Activated CD4-positive, alpha-beta T cell treated with anti-CD3 and anti-CD28 coated beads, Interleukin-2, amount 10 ng/mL, durations not matched to agents 7 days and 5 days (primary cell): ENCODE measurements at regions not wholly inside any gene's neighbourhood (a gene's known extent, or its start where the extent isn't known, plus 50 kb on each side); places are given as distances from the start of the nearest gene placed in this dataset.

Experiments
- CTCF ChIA-PET: fragments of 350-600 bp; sonication (Branson Sonifier 250); formaldehyde crosslinking; loops from one replicate; lab custom pipeline; 2021; ENCODE audit warnings: antibody characterized with exemption; lab: Charles Lee
- POLR2A ChIA-PET: fragments of 350-600 bp; sonication (Branson Sonifier 250); formaldehyde crosslinking; loops from one replicate; lab custom pipeline; 2021; ENCODE audit warnings: antibody characterized with exemption; lab: Charles Lee
- DNase-seq: peaks from one replicate; pipeline ENCODE4 v3.0.0-alpha.2; 2020
- H3K27ac Mint-ChIP-seq: one replicate; pipeline ENCODE4 v1.8.0; 2021; ENCODE audit warnings: mild to moderate bottlenecking, moderate library complexity, mixed read lengths
- H3K27me3 Mint-ChIP-seq: one replicate; pipeline ENCODE4 v1.8.0; 2021; ENCODE audit warnings: mixed read lengths
- H3K36me3 Mint-ChIP-seq: one replicate; pipeline ENCODE4 v1.8.0; 2021; ENCODE audit warnings: low read depth, mixed read lengths
- H3K4me1 Mint-ChIP-seq: one replicate; pipeline ENCODE4 v1.8.0; 2021; ENCODE audit warnings: mixed read lengths
- H3K4me3 Mint-ChIP-seq: one replicate; pipeline ENCODE4 v1.8.0; 2021; ENCODE audit warnings: mild to moderate bottlenecking, moderate library complexity, mixed read lengths
- H3K9me3 Mint-ChIP-seq: one replicate; pipeline ENCODE4 v1.8.0; 2021; ENCODE audit warnings: mixed read lengths

DNA sequence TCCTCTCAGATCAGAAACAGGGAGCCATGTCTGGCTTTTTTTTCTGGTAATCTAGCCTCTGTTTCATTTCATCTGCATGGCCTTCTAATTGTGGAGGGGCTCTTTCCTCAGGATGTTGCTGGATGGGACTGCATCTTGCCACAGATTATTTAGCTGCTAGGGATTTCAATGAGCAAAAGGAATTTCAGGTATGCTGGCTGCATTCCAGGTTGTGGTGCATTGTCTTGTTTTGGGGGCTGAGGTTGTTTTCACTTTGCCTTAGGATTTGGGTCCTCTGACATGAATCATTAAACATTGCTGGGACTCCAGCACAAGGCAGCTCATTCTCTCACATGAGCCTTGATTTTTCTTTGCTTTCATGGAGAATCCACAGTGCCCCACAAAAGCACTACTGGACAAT is 789.3 kb upstream of the TSPY4 start:
- Mint-ChIP-seq H3K4me3 (no peak overlapping the region), H3K9me3 (no peaks in the 10 kb centered on the region)
- CTCF ChIA-PET = no interaction called here

DNA sequence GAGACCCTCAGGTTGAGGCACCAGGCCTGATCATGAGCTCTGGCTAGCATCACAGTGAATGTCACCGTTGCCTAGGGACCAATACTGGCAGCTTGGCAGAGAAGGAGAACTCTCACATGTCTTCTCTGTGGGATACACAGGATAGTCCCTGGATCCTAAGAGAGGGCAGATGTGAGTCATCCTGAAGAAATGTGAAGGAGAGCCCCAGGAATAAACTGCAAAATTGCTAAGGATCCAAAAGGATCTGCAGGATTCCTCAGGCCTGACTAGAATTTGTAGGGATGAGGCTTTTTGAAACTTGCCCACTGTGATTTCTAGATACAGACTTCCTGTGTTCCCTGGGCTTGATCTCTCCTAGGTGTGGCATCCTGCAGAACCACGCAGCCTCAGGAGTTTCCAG is 785.9 kb upstream of the TSPY4 start:
- H3K36me3 Mint-ChIP-seq = no peaks in the 10 kb centered on the region
- no peak overlapping the region for H3K27ac Mint-ChIP-seq
- CTCF ChIA-PET = no interaction called here
- H3K4me3 Mint-ChIP-seq = no peak overlapping the region
- no peaks in the 10 kb centered on the region for H3K4me1 Mint-ChIP-seq
- DNase-seq = no peak
- H3K27me3 Mint-ChIP-seq = no peaks in the 10 kb centered on the region
- POLR2A ChIA-PET = no interaction called here
- no peaks in the 10 kb centered on the region for H3K9me3 Mint-ChIP-seq

More for the DNA sequence above, 789.3 kb upstream of the TSPY4 start:
- no peaks in the 10 kb centered on the region for H3K4me1 Mint-ChIP-seq
- DNase-seq = no peak
- H3K27me3 Mint-ChIP-seq = no peaks in the 10 kb centered on the region
- no peak overlapping the region for H3K27ac Mint-ChIP-seq
- POLR2A ChIA-PET = no interaction called here
- no peaks in the 10 kb centered on the region for H3K36me3 Mint-ChIP-seq

DNA sequence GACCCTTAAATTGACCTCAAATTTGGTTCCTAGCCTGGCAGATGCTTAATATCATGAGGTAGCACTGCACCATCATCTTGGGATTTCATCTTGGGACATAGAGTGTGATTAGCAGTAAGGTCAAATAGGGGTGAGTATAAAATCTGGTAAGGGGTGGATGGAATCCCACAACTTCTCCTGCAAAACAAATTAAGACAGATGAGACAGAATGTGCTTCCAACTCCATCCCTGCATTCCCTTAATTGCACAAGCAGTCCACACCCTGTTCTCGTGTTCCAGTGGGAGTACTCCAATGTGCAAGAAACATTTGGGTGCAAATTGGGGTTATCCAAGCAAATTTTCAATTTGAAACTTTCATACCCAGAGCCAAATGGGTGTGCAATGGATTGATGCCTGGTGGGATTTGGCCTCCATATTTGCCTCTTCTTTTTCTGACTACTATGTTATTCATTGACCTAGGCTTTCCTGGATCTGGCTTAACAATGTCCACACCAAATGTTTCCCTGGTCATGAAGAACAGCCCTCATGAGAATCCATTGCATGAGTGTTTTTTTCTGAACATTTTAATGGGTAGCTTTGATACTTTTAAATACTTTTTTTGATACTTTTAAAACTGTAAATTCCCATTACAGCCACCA is 785.0 kb upstream of the TSPY4 start:
- Mint-ChIP-seq H3K4me3 (no peak overlapping the region), H3K27ac (no peak overlapping the region), H3K27me3 (no peaks in the 10 kb centered on the region), H3K9me3 (no peaks in the 10 kb centered on the region), H3K36me3 (no peaks in the 10 kb centered on the region), H3K4me1 (no peaks in the 10 kb centered on the region)
- no peak for DNase-seq
- POLR2A ChIA-PET = no interaction called here
- CTCF ChIA-PET = no interaction called here

DNA sequence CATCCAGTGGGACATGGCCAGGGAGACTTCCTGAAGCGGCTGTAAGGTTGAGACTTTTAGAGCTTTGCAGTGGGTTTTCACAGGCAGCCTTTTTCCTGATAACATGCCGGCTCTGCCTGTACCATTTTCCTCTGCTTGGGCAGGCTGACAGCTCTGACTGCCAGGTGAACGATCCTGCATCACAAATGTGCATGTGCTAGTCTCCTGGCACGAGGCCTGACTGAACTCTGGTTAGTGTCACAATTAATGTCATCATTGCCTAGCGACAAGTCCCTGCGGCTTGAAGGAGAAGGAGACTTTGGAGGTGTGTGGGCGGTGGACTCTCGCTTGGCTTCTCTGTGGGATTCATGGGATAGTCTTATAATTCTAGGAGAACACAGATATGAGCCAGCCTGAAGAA is 783.6 kb upstream of the TSPY4 start:
- no peak for DNase-seq
- Mint-ChIP-seq H3K4me1 (no peaks in the 10 kb centered on the region), H3K27ac (no peak overlapping the region), H3K4me3 (no peak overlapping the region), H3K27me3 (no peaks in the 10 kb centered on the region), H3K36me3 (no peaks in the 10 kb centered on the region), H3K9me3 (no peaks in the 10 kb centered on the region)
- POLR2A ChIA-PET = no interaction called here
- CTCF ChIA-PET = no interaction called here

DNA sequence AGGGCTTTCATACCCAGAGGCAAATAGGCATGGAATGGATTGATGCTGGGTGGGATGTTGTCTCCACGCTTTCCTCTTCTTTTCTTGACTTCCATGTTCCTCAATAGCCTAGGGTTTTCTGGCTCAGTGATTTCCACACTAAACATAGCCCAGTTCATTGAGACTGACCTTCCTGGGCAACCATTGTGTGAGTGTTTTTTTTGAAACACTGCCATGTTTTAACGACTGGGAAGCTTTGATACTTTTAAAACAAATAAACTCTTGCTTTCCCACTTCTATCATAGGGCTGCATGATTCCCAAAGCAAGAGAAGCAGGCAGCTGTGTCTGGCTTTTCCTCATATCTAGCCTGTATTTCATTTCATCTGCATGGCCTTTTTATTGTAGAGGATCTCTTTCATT is 775.9 kb upstream of the TSPY4 start:
- DNase-seq = no peak
- H3K9me3 Mint-ChIP-seq = no peaks in the 10 kb centered on the region
- no peaks in the 10 kb centered on the region for H3K27me3 Mint-ChIP-seq
- H3K4me1 Mint-ChIP-seq = no peaks in the 10 kb centered on the region
- no peak overlapping the region for H3K27ac Mint-ChIP-seq
- POLR2A ChIA-PET = no interaction called here
- CTCF ChIA-PET = no interaction called here
- no peaks in the 10 kb centered on the region for H3K36me3 Mint-ChIP-seq
- no peak overlapping the region for H3K4me3 Mint-ChIP-seq

DNA sequence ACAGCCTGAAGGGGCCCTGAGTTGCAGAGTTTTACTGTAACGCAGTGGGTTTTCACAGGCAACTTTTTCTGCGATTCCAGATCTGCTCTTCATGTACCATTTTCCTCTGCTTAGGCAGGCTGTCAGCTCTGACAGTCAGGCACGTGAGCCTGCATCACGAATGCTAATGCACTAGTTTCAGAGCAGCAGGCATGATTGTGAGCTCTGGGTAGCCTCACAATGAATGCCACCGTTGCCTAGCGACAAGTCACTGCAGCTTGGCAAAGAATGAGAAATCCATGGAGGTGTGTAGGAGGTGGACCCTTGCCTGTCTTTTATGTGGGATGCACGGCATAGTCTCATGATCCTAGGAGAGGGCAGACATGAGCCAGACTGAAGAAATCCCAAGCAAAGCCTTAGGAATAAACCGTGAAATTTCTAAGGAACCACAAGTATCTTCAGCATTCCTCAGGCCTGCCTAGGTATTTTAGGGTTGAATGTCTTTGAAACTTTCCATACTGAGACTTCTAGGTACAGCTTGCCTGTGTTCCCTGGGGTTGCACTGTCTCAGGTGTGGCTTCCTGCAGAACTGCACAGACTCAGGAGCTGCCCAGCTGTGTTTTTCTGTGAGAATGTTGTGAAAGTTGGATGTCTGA is 774.7 kb upstream of the TSPY4 start:
- CTCF ChIA-PET = no interaction called here
- H3K27me3 Mint-ChIP-seq = no peaks in the 10 kb centered on the region
- H3K9me3 Mint-ChIP-seq = no peaks in the 10 kb centered on the region
- H3K4me1 Mint-ChIP-seq = no peaks in the 10 kb centered on the region
- DNase-seq = no peak
- H3K27ac Mint-ChIP-seq = no peak overlapping the region
- POLR2A ChIA-PET = no interaction called here
- no peaks in the 10 kb centered on the region for H3K36me3 Mint-ChIP-seq
- H3K4me3 Mint-ChIP-seq = no peak overlapping the region

DNA sequence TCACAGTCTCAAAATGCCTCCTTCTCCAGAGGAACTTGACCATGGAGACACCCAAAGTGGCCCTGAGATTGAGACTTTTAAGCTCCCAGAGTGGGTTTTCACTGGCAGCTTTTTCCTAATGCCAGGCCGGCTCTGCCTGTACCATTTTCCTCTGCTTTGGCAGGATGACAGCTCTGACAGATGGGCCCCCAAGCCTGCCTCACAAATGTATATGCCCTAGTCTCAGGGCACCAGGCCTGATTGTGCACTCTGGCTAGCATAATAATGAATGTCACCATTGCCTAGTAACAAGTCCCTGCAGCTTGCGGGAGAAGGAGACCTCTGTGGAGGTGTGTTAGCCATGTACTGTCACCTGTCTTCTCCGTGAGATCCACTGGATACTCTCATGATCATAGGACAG is 772.8 kb upstream of the TSPY4 start:
- Mint-ChIP-seq H3K4me3 (no peak overlapping the region), H3K27me3 (no peaks in the 10 kb centered on the region), H3K9me3 (no peaks in the 10 kb centered on the region), H3K27ac (no peak overlapping the region), H3K4me1 (no peaks in the 10 kb centered on the region), H3K36me3 (no peaks in the 10 kb centered on the region)
- POLR2A ChIA-PET = no interaction called here
- CTCF ChIA-PET = no interaction called here
- no peak for DNase-seq

DNA sequence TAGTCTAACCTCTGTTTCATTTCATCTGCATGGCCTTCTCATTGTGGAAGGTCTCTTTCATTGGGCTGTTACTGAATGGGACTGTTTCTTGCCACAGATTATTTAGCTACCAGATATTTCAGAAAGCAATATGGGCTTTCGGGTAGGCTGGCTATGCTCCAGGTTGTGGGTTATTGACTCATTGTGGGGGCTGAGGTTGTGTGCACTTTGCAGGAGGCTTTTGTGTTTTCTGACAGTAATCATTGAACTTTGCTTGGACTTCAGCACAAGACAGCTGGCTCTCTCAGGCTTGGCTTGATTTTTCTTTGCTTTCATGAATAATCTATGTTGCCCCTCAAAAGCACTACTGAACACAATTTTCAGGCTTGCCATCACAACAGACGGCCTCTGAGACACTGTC is 771.1 kb upstream of the TSPY4 start:
- no peak overlapping the region for H3K27ac Mint-ChIP-seq
- no peaks in the 10 kb centered on the region for H3K27me3 Mint-ChIP-seq
- no peak overlapping the region for H3K4me3 Mint-ChIP-seq
- DNase-seq = no peak
- ChIA-PET CTCF (no interaction called here), POLR2A (no interaction called here)
- H3K9me3 Mint-ChIP-seq = no peaks in the 10 kb centered on the region
- H3K36me3 Mint-ChIP-seq = no peaks in the 10 kb centered on the region
- no peaks in the 10 kb centered on the region for H3K4me1 Mint-ChIP-seq

DNA sequence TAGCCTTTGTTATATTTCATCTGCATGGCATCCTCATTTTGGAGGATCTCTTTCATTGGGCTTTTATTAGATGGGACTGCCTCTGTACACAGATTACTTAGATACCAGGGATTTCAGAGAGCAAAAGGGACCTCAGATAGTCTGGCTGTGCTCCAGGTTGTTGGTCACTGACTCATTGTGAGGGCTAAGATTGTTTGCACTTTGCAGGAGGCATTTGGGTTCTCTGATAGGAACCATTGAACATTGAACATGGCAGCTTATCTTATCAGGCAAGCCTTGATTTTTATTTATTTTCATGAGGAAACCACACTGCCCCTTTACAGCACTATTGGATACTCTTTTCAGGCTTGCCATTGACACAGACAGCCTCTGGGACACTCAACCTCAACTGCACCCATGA is 766.9 kb upstream of the TSPY4 start:
- H3K4me1 Mint-ChIP-seq = no peaks in the 10 kb centered on the region
- no peaks in the 10 kb centered on the region for H3K27me3 Mint-ChIP-seq
- H3K36me3 Mint-ChIP-seq = no peaks in the 10 kb centered on the region
- DNase-seq = no peak
- POLR2A ChIA-PET = no interaction called here
- CTCF ChIA-PET = no interaction called here
- no peaks in the 10 kb centered on the region for H3K9me3 Mint-ChIP-seq
- H3K4me3 Mint-ChIP-seq = no peak overlapping the region
- H3K27ac Mint-ChIP-seq = no peak overlapping the region

DNA sequence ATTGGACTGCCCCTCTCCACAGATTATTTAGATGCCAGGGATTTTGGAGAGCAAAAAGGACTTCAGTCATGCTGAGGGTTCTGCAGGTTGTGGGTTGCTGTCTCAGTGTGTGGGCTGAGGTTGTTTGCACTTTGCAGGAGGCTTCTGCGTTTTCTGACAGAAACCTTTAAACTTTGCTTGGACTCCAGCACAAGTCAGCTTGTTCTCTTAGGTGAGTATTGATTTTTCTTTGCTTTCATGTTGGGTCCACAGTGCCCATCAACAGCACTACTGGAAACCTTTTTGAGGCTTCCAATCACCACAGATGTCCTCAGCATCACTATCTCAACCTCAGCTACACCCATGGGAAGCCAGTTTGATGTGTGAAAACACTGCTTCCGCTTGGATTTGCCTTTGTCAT is 764.3 kb upstream of the TSPY4 start:
- Mint-ChIP-seq H3K4me1 (no peaks in the 10 kb centered on the region), H3K36me3 (no peaks in the 10 kb centered on the region), H3K27me3 (no peaks in the 10 kb centered on the region), H3K9me3 (no peaks in the 10 kb centered on the region), H3K27ac (no peak overlapping the region), H3K4me3 (no peak overlapping the region)
- no peak for DNase-seq
- CTCF ChIA-PET = no interaction called here
- POLR2A ChIA-PET = no interaction called here

DNA sequence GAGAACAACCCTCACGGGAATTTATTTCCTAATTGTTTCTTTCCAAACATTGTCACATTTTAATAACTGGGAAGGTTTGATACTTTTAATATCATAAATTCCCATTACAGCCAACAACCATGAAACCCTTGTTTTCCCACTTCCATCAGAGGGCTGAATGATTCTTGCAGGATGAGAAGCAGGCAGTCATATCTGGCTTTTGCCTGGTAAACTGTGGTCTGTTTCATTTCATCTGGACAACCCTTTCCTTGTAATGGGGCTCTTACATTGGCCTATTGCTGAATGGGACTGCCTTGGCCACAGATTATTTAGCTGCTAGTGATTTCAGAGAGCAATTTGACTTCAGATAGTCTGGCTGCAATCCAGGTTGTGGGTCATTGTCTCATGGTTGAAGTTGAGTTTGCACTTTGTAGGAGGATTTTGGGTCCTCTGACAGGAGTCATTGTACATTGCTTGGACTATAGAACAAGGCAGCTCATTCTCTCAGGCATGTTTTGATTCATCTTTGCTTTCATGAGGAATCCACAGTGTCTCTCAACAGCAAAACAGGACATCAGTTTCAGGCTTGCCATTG is 754.9 kb upstream of the TSPY4 start:
- Mint-ChIP-seq H3K27ac (no peak overlapping the region), H3K4me3 (no peak overlapping the region), H3K27me3 (no peaks in the 10 kb centered on the region), H3K4me1 (no peaks in the 10 kb centered on the region), H3K36me3 (no peaks in the 10 kb centered on the region), H3K9me3 (no peaks in the 10 kb centered on the region)
- POLR2A ChIA-PET = no interaction called here
- no peak for DNase-seq
- CTCF ChIA-PET = no interaction called here

DNA sequence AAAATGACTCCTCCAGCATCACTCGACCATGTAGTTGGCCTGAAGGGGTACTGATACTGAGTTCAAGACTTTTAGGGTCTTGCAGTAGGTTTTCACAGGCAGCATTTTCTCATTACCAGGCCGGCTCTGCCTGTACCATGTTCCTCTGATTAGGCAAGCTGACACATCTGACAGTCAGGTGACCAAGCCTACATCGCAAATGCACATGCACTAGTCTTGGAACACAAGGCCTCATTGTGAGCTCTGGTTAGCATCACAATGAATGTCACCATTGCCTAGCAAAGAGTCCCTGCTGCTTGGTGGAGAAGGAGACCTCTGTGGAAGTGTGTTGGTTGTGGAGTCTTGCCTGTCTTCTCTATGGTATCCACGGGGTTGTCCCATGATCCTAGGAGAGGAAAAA is 754.1 kb upstream of the TSPY4 start:
- Mint-ChIP-seq H3K27me3 (no peaks in the 10 kb centered on the region), H3K4me1 (no peaks in the 10 kb centered on the region), H3K9me3 (no peaks in the 10 kb centered on the region), H3K36me3 (no peaks in the 10 kb centered on the region), H3K4me3 (no peak overlapping the region), H3K27ac (no peak overlapping the region)
- ChIA-PET POLR2A (no interaction called here), CTCF (no interaction called here)
- no peak for DNase-seq

DNA sequence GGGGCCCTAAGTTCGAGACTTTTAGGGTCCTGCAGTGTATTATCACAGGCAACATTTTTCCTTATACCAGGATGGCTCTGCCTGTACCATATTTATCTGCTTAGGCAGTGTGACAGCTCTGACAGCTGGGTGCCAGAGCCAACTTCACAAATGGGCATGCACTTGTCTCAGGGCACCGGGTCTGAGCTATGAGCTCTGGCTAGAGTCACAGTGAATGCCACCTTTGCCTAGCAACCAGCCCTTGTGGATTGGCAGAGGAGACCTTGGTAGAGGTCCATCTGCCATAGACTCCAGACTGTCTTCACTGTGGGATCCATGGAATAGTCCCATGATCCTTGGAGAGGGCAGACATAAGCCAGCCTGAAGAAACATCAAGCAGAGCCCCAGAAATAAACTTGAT is 746.6 kb upstream of the TSPY4 start:
- POLR2A ChIA-PET = no interaction called here
- H3K4me3 Mint-ChIP-seq = no peak overlapping the region
- no peaks in the 10 kb centered on the region for H3K4me1 Mint-ChIP-seq
- no peaks in the 10 kb centered on the region for H3K27me3 Mint-ChIP-seq
- H3K36me3 Mint-ChIP-seq = no peaks in the 10 kb centered on the region
- H3K9me3 Mint-ChIP-seq = no peaks in the 10 kb centered on the region
- no peak overlapping the region for H3K27ac Mint-ChIP-seq
- no peak for DNase-seq
- CTCF ChIA-PET = no interaction called here
